ENCODE measurements at regions not wholly inside any gene's neighbourhood (a gene's known extent, or its start where the extent isn't known, plus 50 kb on each side); places are given as distances from the start of the nearest gene placed in this dataset.

DNA sequence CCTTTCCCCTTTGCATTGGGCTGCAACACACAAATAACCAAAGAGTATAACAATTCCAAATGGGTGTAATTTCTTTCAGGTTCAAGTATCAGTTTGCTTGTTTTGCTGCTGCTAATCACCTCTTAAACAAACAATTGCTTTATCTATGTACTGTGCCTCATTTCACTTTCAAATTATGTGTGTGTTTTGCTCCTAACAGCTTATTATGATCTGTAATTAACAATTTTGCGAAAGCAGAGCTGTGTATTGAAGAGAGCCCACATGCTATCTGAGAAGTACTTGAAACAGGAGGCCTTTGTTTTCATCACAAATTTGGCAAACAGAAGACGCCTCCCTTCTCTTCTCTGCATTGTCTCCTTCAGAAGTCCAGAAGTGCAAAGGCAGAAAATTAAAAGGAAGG is 312.0 kb downstream of the TLE1 start:
- in situ Hi-C loops (cut with HindIII; ENCODE audit: low pct_unique_long_range_greater_than_20kb, low sequenced_read_pairs) (no loop called here), intact Hi-C loops (cut with micrococcal nuclease; ENCODE audit: unreplicated experiment) (no loop called here)
- Histone ChIP-seq H3K36me3 (ENCODE audit: control insufficient read depth, insufficient read depth, low read length) (no peaks in the 10 kb centered on the region), H3K9me3 (ENCODE audit: control insufficient read depth, insufficient read depth, low read depth, low read length) (no peaks in the 10 kb centered on the region), H3K4me3 (ENCODE audit: low read depth in 2 of 2, low read length in 2 of 2) (no peak overlapping the region), H3K4me1 (ENCODE audit: control insufficient read depth, insufficient read depth, low read length) (no peaks in the 10 kb centered on the region), H3K27ac (ENCODE audit: low read length) (no peak overlapping the region), H3K27me3 (ENCODE audit: control insufficient read depth, insufficient read depth, low read length) (no peaks in the 10 kb centered on the region)
- no peak for DNase-seq (ENCODE audit: low read depth, low spot score)
- CTCF ChIA-PET: no interaction called here
- no peak for ATAC-seq
- no TSS peak for BruUV-seq (replicated peaks)
- TF ChIP-seq SIN3A (IDR thresholded peaks at IDR 0.05; ENCODE audit: borderline replicate concordance, insufficient read depth, low read depth, low read length): no peak
- TF ChIP-seq POLR2AphosphoS5 (IDR thresholded peaks at IDR 0.05; ENCODE audit: low read depth, low read length): no peak
- TF ChIP-seq TCF7L2 (IDR thresholded peaks at IDR 0.05; ENCODE audit: low read depth, low read length): no peak
- no peak for TF ChIP-seq CTCF (IDR thresholded peaks at IDR 0.05)
- TF ChIP-seq REST (IDR thresholded peaks at IDR 0.05; ENCODE audit: insufficient read depth in 1 of 2, low read depth in 2 of 2, low read length in 1 of 2): no peak
- POLR2A ChIA-PET: interaction anchor here (0.6 kb wide), 1 partner anchor 17 kb away, joined by 3 read pairs; no protein-coding TSS in a partner anchor

DNA sequence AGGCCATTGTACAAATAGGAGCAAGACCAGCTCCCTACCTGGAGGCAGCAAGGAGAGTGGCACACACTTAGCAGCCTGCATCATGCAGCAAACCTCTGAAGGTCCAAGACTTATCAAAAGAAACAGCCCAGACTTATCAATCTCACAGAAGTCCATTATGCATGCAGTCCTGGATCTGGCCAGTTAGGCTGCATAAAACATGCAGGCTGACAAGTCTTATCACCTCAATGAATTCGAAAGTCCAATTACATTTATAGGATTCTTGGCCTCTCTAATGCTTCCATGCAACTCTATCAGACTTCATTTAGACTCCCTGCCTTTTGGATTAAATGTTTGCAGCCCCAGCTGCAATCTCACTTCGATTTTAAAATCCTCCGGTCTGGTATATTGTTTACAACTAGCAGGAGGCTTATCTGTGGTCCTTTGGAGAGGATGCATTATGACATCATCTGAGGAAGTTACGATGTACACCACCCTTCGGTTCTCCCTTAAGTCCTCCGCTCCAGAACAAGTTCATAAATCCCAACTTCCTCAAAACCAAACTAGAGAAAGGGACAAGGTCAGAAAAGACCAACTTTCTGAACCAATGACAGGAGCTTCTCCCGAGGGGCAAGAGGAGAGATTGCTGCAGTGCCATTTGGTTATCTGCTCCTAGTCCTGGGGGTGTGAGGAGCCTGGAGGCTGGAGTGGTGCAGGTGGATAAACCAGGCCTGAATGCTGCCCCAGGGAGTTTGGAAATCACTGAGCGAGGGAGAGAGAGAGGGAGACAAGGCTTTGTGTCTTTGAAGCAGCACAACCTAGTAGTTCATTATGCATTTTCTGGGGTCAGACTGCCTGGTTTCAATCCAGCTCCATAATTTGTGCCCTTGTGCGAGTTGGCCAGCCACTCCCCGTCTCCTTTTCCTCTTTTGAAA is 313.9 kb downstream of the TLE1 start:
- intact Hi-C loops (cut with micrococcal nuclease; ENCODE audit: unreplicated experiment): no loop called here
- no peaks in the 10 kb centered on the region for H3K9me3 ChIP-seq (ENCODE audit: control insufficient read depth, insufficient read depth, low read depth, low read length)
- H3K27ac ChIP-seq (ENCODE audit: low read length): no peak overlapping the region
- DNase-seq (ENCODE audit: low read depth, low spot score): no peak
- ChIA-PET CTCF (no interaction called here), POLR2A (no interaction called here)
- H3K27me3 ChIP-seq (ENCODE audit: control insufficient read depth, insufficient read depth, low read length): no peaks in the 10 kb centered on the region
- no TSS peak for BruUV-seq (replicated peaks)
- in situ Hi-C loops (cut with HindIII; ENCODE audit: low pct_unique_long_range_greater_than_20kb, low sequenced_read_pairs): no loop called here
- no peak overlapping the region for H3K4me3 ChIP-seq (ENCODE audit: low read depth in 2 of 2, low read length in 2 of 2)
- no peak for ATAC-seq
- H3K4me1 ChIP-seq (ENCODE audit: control insufficient read depth, insufficient read depth, low read length): no peaks in the 10 kb centered on the region
- TF ChIP-seq POLR2AphosphoS5 (IDR thresholded peaks at IDR 0.05; ENCODE audit: low read depth, low read length): no peak
- TF ChIP-seq SIN3A (IDR thresholded peaks at IDR 0.05; ENCODE audit: borderline replicate concordance, insufficient read depth, low read depth, low read length): no peak
- no peak for TF ChIP-seq REST (IDR thresholded peaks at IDR 0.05; ENCODE audit: insufficient read depth in 1 of 2, low read depth in 2 of 2, low read length in 1 of 2)
- no peak for TF ChIP-seq CTCF (IDR thresholded peaks at IDR 0.05)
- TF ChIP-seq TCF7L2 (IDR thresholded peaks at IDR 0.05; ENCODE audit: low read depth, low read length): no peak
- no peaks in the 10 kb centered on the region for H3K36me3 ChIP-seq (ENCODE audit: control insufficient read depth, insufficient read depth, low read length)

All from Panc1 (cell line).